Osteoblast (primary cell): ENCODE measurements at regions not wholly inside any gene's neighbourhood (a gene's known extent, or its start where the extent isn't known, plus 50 kb on each side); places are given as distances from the start of the nearest gene placed in this dataset.

Source experiments
- DNase-seq: peaks from one replicate; pipeline ENCODE4 v3.0.0; 2011; ENCODE audit warnings: low spot score, mixed read lengths; ENCODE audit not compliant: insufficient read length; ENCODE audit errors: missing footprints
- H2AFZ ChIP-seq: 2 replicates; pipeline ENCODE4 v1.6.0; 2011; ENCODE audit warnings: mild to moderate bottlenecking, low read length
- H3K27ac ChIP-seq: 2 replicates; pipeline ENCODE4 v1.5.1; 2011; ENCODE audit warnings: mild to moderate bottlenecking, low read depth, low read length, moderate library complexity
- H3K27me3 ChIP-seq: 2 replicates; pipeline ENCODE4 v1.6.0; 2012; ENCODE audit warnings: mild to moderate bottlenecking, control low read depth, inconsistent platforms, low read length, moderate library complexity; ENCODE audit not compliant: insufficient read depth
- H3K36me3 ChIP-seq: 2 replicates; pipeline ENCODE4 v1.5.1; 2011; ENCODE audit warnings: mild to moderate bottlenecking, low read length, control low read depth, moderate library complexity; ENCODE audit not compliant: insufficient read depth
- H3K4me1 ChIP-seq: 2 replicates; pipeline ENCODE4 v1.5.1; 2011; ENCODE audit warnings: mild to moderate bottlenecking, low read length, control low read depth, moderate library complexity; ENCODE audit not compliant: insufficient read depth
- H3K4me2 ChIP-seq: 2 replicates; pipeline ENCODE4 v1.6.0; 2011; ENCODE audit warnings: mild to moderate bottlenecking, low read length; ENCODE audit not compliant: insufficient read depth
- H3K4me3 ChIP-seq: fragments of 200-600 bp; sonication (generic); 3 replicates; pipeline ENCODE4 v1.5.1; 2012; ENCODE audit warnings: mild to moderate bottlenecking, low read length, inconsistent platforms; ENCODE audit not compliant: insufficient read depth
- H3K79me2 ChIP-seq: 2 replicates; pipeline ENCODE4 v1.6.0; 2012; ENCODE audit warnings: mild to moderate bottlenecking, low read length, control low read depth, inconsistent platforms; ENCODE audit not compliant: insufficient read depth
- H3K9me3 ChIP-seq: 2 replicates; pipeline ENCODE4 v1.5.1; 2011; ENCODE audit warnings: low read depth, low read length, control low read depth
- H4K20me1 ChIP-seq: 2 replicates; pipeline ENCODE4 v1.6.0; 2012; ENCODE audit warnings: mild to moderate bottlenecking, low read length, control low read depth; ENCODE audit not compliant: insufficient read depth
- CTCF ChIP-seq: IDR thresholded peaks from 2 replicates; pipeline ENCODE4 v1.5.1; 2011; ENCODE audit warnings: mild to moderate bottlenecking, low read depth, low read length, moderate library complexity; ENCODE audit errors: extremely low read depth

GRCh38 chr10:3476186-3476585 is 303.6 kb upstream of the PITRM1 start:
- Histone ChIP-seq H2AFZ (no peak overlapping the region), H4K20me1 (no peaks in the 10 kb centered on the region), H3K4me3 (no peak overlapping the region), H3K4me1 (peaks cover 12% of the 10 kb centered on the region), H3K79me2 (no peaks in the 10 kb centered on the region), H3K36me3 (no peaks in the 10 kb centered on the region), H3K27ac (no peak overlapping the region), H3K9me3 (no peaks in the 10 kb centered on the region), H3K4me2 (no peak overlapping the region), H3K27me3 (no peaks in the 10 kb centered on the region)
- TF ChIP-seq CTCF, result no peak
- DNase-seq, result peak; percentile 27

- no peaks in the 10 kb centered on the region for H3K9me3 ChIP-seq
- no peak overlapping the region for H3K4me3 ChIP-seq
- H3K4me1 ChIP-seq, result peaks cover 12% of the 10 kb centered on the region
- no peaks in the 10 kb centered on the region for H3K79me2 ChIP-seq
- H3K27me3 ChIP-seq, result no peaks in the 10 kb centered on the region
- H3K4me2 ChIP-seq, result no peak overlapping the region
- no peak overlapping the region for H3K27ac ChIP-seq
- H3K36me3 ChIP-seq, result no peaks in the 10 kb centered on the region
- DNase-seq, result no peak
- H2AFZ ChIP-seq, result no peak overlapping the region
- no peaks in the 10 kb centered on the region for H4K20me1 ChIP-seq
- TF ChIP-seq CTCF, result no peak
Measured at GRCh38 chr10:3475367-3475766, 302.8 kb upstream of the PITRM1 start.

- no peaks in the 10 kb centered on the region for H3K27me3 ChIP-seq
- no peak overlapping the region for H3K4me2 ChIP-seq
- no peaks in the 10 kb centered on the region for H3K79me2 ChIP-seq
- H3K36me3 ChIP-seq, result no peaks in the 10 kb centered on the region
- H3K9me3 ChIP-seq, result no peaks in the 10 kb centered on the region
- TF ChIP-seq CTCF, result no peak
- H2AFZ ChIP-seq, result no peak overlapping the region
- H3K27ac ChIP-seq, result no peak overlapping the region
- H3K4me1 ChIP-seq, result peaks cover 21% of the 10 kb centered on the region
- no peak overlapping the region for H3K4me3 ChIP-seq
- H4K20me1 ChIP-seq, result no peaks in the 10 kb centered on the region
- DNase-seq, result no peak
Measured at GRCh38 chr10:3474266-3474665, 301.7 kb upstream of the PITRM1 start.

GRCh38 chr10:3473271-3473670 is 300.7 kb upstream of the PITRM1 start:
- Histone ChIP-seq H2AFZ (no peak overlapping the region), H3K27ac (no peak overlapping the region), H3K36me3 (no peaks in the 10 kb centered on the region), H3K79me2 (no peaks in the 10 kb centered on the region), H3K9me3 (no peaks in the 10 kb centered on the region), H3K4me1 (peaks cover 31% of the 10 kb centered on the region), H3K4me3 (no peak overlapping the region), H4K20me1 (no peaks in the 10 kb centered on the region), H3K27me3 (no peaks in the 10 kb centered on the region), H3K4me2 (no peak overlapping the region)
- DNase-seq, result no peak
- TF ChIP-seq CTCF, result no peak
